Activated naive CD4-positive, alpha-beta T cell (primary cell): ENCODE measurements at regions not wholly inside any gene's neighbourhood (a gene's known extent, or its start where the extent isn't known, plus 50 kb on each side); places are given as distances from the start of the nearest gene placed in this dataset.

Experiments used
- DNase-seq, 4 experiments: peaks; one replicate each; lab custom pipeline; 2025; lab: John Stamatoyannopoulos, UW

DNA sequence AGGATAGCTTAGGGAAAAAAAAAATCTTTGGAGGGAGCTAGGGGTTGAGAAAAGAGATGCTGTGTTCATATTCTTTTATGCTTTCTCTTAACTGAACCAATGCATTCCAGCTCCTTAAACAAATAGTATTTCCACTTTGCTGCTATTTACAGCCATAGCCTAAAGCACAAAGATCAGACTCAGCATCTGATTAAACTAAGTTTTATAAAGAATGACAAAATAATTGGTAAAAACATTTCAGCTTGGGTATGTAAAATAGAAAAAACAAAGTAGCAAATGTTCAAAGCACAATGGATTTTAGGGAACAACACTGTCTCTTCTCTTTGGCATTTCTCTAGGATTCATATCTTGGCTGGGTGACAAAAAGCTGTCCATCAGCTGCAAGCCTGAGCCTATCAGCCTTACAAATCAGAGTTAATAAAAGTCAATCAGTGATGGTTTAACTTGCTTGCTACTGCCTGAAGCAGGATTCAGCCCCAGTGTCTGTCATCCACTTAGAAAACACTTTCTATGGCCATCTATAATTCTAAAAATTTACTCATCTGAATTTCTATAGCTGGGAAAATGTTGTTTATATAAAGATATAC is 232.1 kb upstream of the CDIN1 start:
- no peak for DNase-seq

DNA sequence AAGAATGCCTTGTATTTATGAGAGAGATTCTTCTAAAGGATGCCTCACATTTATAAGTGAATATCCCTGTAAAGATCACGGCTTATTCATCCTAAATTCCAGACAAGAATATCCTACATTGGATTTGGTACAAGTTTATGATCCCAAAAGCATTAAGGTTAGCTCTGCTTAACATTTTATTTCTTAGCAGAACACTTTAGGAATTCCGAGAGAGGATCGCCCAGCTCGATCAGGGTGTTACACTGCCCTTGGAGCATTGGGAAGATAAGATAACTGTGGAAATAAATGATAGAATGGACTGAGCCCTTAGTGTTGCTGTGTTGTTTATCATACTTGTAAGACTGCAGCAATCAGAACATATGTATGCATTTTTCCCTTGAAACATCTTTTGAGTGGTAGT is 223.0 kb upstream of the CDIN1 start:
- DNase-seq = no peak

DNA sequence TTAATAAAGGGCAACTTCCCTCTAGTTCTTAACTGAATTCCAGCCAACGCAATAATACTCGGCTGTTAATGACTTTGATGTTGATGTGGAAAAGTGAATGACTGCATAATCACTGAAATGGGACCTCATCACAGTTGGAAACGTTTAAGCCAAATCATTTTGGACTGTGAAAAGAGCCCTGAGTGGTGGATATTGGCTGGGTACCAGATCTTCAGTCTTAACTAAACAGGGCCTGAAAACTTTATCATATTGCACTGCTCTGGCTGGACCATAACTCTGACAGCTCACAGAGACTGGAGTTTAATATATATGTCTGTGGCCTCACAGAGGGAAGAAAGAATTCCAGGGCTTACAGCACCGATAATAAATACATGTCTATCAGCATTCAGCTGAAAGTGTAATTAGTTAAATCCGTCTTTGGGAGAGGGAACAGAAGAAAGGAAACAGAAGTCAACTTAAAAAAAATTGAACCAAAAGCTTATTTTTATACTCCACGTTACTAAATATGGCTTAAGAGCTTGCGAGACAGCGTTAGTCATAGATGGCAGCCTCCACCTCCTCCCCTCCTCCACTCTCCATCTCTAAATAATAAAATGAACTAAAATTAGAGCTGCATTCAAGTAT is 222.3 kb upstream of the CDIN1 start:
- no peak for DNase-seq

DNA sequence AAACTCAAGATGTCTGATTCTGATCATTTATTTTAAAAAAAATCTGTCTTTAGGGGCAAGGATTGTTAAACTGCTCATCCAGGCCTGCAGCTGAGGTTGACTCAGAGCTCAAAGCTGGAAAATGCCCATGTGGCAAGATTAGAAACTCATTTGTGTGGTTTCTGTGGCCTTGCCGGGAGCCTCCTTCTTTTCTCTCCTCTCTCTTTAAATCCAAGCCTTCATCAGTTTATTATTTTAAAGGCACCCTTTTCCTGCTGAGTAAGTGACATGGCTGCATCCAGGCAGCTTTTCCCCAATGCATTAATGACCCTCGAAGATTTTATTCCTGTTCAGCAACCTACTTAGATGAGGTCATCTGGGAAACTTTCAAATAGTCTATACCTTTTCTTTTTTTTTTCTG is 221.3 kb upstream of the CDIN1 start:
- DNase-seq = no peak

DNA sequence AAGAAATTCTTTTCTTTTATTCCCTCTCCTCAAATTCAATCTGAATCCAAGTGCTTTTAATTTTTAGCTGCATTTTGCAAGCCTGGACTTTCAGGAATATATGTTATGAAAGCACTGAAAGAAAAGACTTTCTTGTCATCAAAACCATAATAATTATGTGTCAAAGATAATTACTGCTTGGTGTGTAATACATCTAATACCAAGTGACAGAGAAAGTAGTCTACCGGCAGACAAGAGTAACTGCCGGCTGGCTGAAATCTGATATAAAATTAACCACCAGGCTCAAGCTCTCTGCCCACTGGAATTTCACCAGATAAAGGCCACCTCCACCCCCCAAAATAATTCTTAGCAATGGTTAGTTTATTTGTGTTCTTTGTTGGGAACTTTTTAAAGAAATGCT is 220.9 kb upstream of the CDIN1 start:
- no peak for DNase-seq

DNA sequence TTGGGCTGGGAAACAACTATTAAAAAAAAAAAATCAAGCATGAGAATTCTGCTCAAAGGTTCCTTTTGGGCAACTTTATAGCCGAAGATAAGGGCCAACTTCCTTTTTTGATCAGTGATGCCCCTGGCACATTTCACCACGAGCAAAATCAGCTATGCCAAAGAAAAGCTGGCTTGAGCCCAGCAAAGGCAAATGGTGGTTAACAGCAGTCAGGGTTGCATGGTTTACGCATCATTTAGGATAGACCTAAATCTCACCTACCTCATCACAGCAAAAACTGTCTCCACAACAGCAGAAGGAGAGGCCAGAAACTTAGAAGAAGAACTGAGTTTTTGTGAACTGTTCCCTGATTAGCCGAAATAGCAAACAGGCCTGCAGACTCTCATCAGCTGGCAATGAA is 220.1 kb upstream of the CDIN1 start:
- no peak for DNase-seq

DNA sequence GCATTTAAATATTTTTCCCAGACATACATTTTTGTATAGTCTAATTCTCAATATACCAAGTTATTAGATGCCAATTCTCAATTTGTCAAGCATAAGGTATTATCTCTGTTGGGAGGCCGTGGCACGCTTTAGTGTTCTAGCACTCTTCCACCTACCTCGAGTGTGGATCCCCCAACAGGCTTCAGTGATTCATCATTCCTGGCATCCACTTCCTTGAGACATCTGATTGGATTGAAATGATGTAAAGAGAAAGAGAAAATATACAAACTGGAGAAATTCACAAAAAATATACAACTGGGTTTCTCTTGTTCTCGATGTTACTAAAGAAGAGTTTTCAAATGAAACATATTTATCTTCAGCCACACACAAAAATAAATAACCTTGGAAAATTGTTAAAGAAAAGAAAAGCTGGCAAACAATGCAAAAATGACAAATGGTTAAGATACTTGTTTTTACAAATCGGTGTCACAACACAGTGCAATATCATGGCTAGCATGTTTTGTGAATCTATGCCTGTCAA is 218.0 kb upstream of the CDIN1 start:
- no peak for DNase-seq

DNA sequence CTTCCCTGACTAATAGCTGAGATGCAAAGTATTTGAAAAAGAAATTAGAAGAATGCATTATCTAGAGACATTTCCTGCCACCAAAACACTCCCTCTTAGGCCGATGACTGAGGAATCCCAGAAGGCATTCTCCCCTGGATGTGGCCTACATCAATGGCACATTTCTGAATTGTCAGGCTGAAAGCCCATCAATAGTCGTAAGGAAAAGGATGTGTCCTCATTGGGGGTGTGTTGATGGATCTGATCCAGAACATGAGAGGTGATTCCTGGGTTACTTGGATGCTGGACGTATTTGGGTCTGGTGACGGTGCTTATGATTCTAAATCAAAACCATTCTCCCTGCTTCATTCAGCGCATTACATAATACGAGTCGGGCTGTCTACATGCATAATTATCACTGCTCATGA is 216.9 kb upstream of the CDIN1 start:
- no peak for DNase-seq

DNA sequence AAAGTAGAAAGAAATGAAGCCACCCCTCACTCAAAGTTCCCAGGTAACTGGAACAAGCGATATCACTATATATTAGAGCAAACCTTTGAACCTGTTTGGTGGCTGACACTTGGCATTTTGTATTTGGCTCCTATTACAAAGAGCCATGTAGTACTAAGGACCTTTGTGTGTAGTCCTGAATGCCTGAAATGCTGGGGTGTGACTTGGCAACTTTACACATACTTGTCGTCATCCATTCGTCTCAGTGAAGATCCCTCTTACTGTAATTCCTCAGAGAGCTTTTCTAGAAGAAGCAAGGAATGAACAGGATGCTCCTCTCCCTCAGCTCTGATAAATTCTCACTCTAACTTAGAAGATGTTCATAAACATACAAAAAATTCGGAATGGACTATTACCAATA is 216.1 kb upstream of the CDIN1 start:
- DNase-seq = no peak

DNA sequence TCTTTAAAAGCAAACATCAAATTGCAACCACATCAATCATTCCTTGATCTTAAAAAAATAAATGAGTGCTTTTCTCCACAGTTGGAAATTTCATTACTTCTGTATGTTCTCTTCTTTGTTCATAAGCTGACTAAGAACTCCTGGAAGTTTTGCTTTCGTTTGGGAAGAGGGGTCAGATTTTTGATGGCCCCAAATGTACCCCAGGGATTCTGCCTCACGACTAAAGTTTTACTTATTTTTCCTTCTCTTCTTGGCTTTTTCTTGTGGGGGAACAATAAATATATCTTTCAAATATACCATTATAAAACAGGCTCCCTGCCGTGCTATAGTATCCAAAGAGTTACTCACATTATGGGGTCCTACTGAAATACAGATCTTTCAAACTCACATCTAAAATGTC is 215.0 kb upstream of the CDIN1 start:
- DNase-seq = no peak

DNA sequence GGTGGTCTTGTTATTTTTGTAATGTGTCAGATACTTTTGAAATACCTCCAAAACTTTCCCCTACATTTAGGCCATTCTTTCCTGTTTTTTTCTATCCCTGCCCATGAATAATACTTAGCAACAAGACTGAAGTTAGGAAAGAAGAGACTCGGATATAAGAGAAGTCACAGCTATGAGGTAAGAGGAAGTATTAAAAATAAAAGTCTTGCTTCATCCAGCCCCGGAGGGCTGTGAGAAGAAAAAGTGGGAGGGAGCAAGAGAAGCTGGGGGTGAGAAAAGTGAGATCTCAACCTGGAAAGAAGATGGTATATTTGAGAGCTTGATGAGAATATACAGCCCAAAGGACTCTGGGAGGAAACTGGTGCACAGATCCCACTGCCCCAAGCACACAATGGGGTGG is 213.5 kb upstream of the CDIN1 start:
- DNase-seq = no peak

DNA sequence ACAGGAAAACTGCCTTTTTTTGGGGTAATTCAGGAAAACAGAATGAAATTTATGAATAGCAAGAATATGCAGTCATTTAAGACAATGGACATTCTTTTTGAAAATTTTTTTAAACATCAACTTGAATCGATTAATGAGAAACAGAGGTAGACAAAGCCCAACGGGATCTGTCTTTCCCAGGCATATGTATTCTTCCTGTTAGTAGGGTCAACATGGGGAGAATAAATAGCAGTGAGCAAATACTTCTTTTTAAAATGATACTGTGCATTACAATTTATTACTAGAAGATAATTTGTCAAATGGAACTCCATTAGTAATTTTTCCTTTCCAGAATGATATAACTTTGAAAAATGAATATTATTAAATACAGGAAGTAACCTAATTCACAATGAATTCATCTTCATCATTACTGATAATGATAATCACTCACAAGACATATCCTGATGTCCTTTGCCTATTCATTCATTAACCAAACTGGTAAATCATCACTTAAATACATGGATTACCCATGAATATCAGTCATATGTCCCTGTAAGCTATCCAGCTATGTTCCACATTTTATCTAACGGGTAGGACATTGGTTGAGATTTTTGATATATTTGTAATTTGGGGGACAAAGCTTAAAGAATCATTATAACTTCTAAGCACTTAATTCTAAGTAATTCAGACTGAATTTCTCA is 209.2 kb upstream of the CDIN1 start:
- no peak for DNase-seq

DNA sequence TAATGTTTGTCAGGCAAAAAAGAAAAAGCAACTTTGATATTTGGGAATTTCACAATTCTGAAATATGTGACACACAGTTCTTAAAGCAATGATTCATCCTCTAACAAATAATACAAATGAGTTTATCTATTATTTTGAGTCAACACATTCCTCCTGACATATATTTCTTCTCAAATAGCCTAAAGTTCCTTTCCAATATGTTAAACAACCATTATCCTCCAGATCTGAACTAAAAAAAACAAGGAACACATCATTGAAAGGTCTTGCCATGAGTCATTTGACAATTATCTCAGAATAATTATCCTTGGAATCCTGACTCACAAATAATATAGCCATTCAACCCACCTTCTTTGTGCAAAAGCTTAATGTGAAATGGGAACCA is 208.7 kb upstream of the CDIN1 start:
- DNase-seq = no peak

DNA sequence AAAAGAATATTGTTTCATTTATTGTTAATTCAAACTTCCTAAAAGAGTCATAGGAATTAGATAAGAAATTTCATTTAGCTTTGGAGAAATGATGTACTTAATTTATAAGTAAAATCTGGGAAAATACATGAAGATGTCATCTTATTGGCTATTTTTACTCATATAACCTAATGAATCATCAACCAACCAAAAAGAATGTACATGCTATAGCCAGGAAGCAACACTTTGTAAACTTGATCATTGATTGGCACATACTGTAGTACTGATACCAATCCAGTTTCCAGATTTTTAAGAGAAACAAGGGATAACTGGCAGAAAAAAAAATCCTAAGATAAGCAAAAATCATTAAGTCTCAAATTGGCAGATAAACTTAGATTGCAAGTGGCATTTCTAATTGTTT is 207.9 kb upstream of the CDIN1 start:
- DNase-seq = no peak

DNA sequence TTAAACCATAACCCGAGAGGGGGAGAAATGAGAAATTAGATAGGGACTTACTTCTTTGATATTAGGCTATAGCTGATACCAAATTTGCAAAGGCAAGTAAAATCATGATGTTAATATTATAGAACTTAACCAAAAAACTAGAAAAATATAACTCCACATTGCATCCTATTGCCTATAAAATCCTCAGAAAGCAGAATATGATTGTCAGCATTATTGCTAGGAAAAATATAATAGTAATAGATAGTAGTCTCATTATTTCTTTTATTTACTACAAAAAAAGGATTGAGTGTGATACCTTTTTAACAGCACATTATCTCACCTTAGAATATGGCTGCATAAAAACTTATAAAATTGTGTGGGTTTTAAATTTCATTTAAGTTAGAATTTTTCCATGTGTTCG is 206.5 kb upstream of the CDIN1 start:
- no peak for DNase-seq

DNA sequence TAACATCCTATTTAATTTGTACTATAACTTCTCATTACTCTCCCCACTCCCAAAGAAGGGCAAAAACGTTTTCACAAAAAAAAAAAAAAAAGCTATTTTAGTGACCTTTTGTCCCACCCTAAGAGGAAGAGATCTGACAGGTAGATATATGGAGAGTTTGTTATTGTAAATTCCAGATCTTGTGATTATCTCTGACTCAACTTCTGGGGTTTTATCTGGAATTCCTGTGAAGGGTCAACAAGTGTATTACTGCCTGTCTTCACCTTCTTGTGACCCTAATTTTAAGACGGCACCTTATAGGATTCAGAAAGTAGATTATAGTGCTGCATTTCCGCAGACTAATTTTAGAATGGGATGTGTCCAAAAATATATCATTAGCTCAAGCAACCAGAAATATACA is 205.9 kb upstream of the CDIN1 start:
- DNase-seq = no peak

DNA sequence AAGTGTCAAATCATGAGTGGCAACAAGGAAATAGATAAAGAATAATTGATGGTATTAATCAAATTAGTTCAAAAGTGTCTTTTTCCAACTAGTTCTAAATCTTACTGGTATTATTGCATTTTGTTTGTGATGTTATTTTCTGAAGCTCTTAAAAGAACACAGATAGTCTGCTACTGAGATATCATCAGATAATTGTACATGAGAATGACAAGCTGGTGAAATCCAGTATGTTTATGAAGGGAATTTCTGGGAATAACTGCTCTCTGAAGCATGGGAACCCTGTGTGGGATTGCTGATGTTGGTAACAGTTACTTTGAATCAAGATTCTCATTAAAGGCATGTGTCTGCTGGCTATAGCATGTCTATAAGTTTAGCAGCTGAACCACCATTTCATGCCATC is 190.3 kb upstream of the CDIN1 start:
- no peak for DNase-seq

DNA sequence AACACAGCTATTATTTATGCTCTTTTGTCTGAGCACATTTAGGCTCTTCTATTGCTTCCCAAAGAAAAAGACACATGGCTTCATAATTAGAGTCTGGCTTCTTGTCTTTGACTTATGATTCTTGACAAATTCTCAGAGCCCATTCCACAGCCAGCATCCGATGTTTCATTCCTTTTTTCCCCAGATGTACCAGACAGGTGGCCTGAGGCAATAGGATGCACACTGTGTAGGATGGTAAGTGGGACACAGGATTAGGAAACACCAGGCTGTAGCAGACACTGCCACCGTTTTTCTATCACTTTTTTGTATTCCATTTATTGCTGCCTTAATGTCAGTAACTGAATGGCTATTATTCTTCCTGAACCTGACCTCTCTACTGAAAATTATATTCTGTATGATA is 188.9 kb upstream of the CDIN1 start:
- no peak for DNase-seq

DNA sequence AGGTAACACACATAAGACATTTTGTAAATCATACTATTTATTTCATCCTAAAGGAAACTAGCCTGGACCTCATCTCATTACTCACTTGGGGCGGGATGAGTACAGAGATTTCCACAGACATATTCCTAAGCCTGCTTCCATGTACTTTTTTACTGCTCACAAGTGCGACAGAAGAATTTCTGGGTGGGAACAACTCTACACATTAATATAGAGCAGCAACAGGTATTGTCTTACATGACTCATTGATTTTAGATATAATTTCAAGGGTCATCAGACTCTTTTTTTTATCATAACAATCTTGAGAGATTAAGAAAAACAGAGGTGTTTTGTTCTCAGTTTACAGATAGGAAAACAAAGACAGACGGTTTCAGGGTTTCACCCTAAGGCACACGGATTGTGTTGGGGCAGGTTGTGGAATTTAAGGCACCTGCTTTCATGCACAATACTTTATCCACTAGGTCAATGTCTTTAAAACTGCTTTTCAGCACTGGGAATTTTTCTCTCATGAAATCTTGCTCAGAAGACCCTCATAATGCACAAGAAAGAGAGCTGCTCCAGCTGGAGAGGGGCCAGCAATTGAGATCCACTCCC is 186.7 kb upstream of the CDIN1 start:
- DNase-seq = no peak

DNA sequence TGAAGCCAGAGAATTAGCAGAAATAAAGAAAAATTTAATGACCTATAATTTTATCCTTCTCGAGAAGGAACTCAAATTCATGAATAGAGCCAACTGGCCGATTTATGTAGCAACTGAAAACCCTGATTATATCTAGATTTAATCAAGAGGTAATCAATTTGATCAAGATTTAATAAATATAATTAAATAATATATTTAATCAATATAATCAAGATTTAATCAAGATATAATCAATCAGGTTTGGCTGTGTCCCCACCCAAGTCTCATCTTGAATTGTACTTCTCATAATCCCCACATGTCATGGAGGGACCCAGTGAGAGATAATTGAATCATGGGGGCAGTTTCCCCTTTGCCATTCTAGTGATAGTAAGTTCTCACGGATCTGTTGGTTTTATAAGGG is 181.2 kb upstream of the CDIN1 start:
- no peak for DNase-seq

DNA sequence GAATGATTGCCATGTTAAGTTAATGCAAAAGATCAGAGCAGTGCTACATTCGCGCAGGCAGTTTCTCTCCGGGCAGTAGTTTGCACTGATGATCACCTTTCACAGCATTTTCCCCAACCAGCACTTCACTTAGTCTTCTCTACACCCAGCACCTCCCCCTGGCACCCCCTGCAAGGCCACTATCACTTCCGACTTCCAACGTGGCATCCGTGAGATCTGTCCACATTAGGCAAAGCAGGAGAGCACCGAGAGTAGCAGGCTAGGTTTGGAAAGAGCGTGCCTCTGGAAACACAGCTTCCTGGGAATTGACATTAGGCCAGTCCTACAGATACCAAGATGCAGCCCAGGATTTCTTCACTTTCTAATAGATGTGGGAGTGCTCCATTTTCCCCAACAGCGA is 180.2 kb upstream of the CDIN1 start:
- DNase-seq = no peak

DNA sequence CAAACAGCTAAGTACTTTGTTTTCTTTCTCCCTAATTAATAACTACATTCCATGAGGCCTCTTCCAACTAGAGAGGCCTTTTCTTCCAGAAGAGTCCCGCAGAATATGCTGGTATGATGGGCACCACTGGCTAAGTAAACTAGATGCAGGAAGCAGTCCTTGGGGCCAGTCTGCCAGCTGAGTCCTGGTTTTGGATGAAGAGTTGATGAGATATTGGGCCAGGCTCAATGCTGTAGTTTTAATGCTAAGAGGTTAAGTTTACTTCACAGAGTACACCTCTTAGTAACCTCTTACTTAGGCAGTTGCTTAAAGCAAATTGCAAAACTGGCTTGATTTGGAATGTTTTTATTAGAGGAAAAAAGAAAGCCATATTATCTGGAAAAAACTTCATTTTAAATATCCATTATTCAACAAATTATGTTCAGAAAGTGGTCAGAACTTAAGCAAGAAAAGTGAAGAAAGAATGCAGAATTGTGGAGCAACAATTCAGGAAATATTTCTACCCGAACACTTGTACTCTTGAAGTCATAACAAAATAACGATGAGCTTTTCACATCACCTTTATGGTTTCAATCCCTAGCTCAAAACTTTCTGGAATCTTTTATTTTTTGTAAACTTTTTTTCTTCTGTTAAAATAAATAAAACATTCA is 178.4 kb upstream of the CDIN1 start:
- DNase-seq = no peak

DNA sequence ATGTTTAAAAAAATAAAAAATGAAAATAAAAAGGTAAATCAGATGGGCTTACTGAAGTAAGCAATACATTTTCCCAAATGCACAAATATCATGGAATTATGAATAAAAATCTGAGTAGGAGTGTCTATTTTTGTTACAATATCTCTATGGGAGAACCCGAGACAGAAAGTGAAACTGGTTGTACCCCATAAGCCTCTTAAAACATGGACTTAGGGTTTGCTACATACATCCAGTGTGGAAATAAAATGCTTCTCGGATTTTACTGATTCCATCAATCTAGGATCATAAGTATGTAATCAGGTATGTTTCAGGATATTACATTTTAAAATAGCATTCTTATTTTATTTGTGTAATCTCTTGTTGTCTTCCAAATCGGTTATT is 177.8 kb upstream of the CDIN1 start:
- DNase-seq = no peak
